Endothelial cell of umbilical vein (primary cell): ENCODE measurements at regions not wholly inside any gene's neighbourhood (a gene's known extent, or its start where the extent isn't known, plus 50 kb on each side); places are given as distances from the start of the nearest gene placed in this dataset.

ENCODE experiments used
- BruUV-seq: library from RNA; stranded (reverse); fragments of 400-500 nt; replicated peaks from 2 replicates; lab custom pipeline; 2021; lab: Mats Ljungman, UMichigan
- CTCF ChIA-PET: fragments of 300-600, 350-600 bp; sonication (Branson Sonifier 250); formaldehyde crosslinking; loops from one replicate; lab custom pipeline; 2021; ENCODE audit warnings: antibody characterized with exemption, inconsistent platforms; lab: Charles Lee
- POLR2A ChIA-PET: fragments of 300-600, 350-600 bp; sonication (Branson Sonifier 250); formaldehyde crosslinking; loops from one replicate; lab custom pipeline; 2021; ENCODE audit warnings: antibody characterized with exemption, inconsistent platforms; lab: Charles Lee
- DNase-seq: peaks from one replicate; pipeline ENCODE4 v3.0.0-alpha.2; 2011; ENCODE audit warnings: low read depth, low spot score
- FAIRE-seq: peaks from 2 replicates; lab custom pipeline; 2011; peaks lifted over from hg19 to GRCh38; lab: Jason Lieb, UNC
- H2AFZ ChIP-seq: 2 replicates; pipeline ENCODE4 v1.6.0; 2012; ENCODE audit warnings: low read depth, low read length, control low read depth, inconsistent platforms
- H3K27ac ChIP-seq: 2 replicates; pipeline ENCODE4 v1.5.1; 2011; ENCODE audit warnings: low read depth, mild to moderate bottlenecking, control low read depth, low read length, moderate library complexity; ENCODE audit not compliant: insufficient read depth
- H3K27me3 ChIP-seq, 2 experiments: 2 replicates each; pipeline versions ENCODE4 v1.6.0 to v1.6.1; 2011; ENCODE audit warnings: low read length in 2 of 2, mixed read lengths in 1 of 2; ENCODE audit not compliant: control insufficient read depth in 2 of 2, insufficient read depth in 2 of 2
- H3K36me3 ChIP-seq, 2 experiments: 2 replicates in 1 of 2; 3 replicates in 1 of 2; pipeline ENCODE4 v1.5.1; 2011; ENCODE audit warnings: low read length in 2 of 2, mild to moderate bottlenecking in 1 of 2, moderate library complexity in 1 of 2; ENCODE audit not compliant: control insufficient read depth in 2 of 2, insufficient read depth in 2 of 2; ENCODE audit errors: extremely low read depth in 1 of 2
- H3K4me1 ChIP-seq: 3 replicates; pipeline ENCODE4 v1.5.1; 2011; ENCODE audit warnings: mild to moderate bottlenecking, low read length; ENCODE audit not compliant: control insufficient read depth, insufficient read depth; ENCODE audit errors: extremely low read depth
- H3K4me2 ChIP-seq: 2 replicates; pipeline ENCODE4 v1.6.1; 2011; ENCODE audit warnings: low read length, control low read depth, mixed read lengths; ENCODE audit not compliant: insufficient read depth
- H3K4me3 ChIP-seq, 3 experiments: fragments of 200-600 bp in 1 of 3; sonication (generic), shearing (Covaris generic) in 1 of 3; replicated peaks in 1 of 3; 2 replicates each; pipeline ENCODE4 v1.5.1; 2011 to 2016; ENCODE audit warnings: control low read depth in 3 of 3, low read length in 3 of 3, mild to moderate bottlenecking in 2 of 3, inconsistent platforms in 1 of 3, low read depth in 1 of 3, moderate library complexity in 1 of 3; ENCODE audit not compliant: insufficient read depth in 1 of 3
- H3K79me2 ChIP-seq: 2 replicates; pipeline ENCODE4 v1.6.0; 2012; ENCODE audit warnings: low read length, inconsistent platforms; ENCODE audit not compliant: control insufficient read depth, insufficient read depth
- H3K9ac ChIP-seq: replicated peaks from 2 replicates; pipeline ENCODE3; 2011; ENCODE audit warnings: low read length, control low read depth; ENCODE audit not compliant: insufficient read depth; ENCODE audit errors: extremely low read depth
- H3K9me1 ChIP-seq: replicated peaks from 3 replicates; pipeline ENCODE4 v1.6.0; 2011; ENCODE audit warnings: mild to moderate bottlenecking, low read length; ENCODE audit not compliant: control insufficient read depth, insufficient read depth; ENCODE audit errors: extremely low read depth
- H3K9me3 ChIP-seq: replicated peaks from 2 replicates; pipeline ENCODE4 v1.5.1; 2012; ENCODE audit warnings: low read length, inconsistent platforms; ENCODE audit not compliant: control insufficient read depth, insufficient read depth
- H4K20me1 ChIP-seq: replicated peaks from 2 replicates; pipeline ENCODE3; 2011; ENCODE audit warnings: mild to moderate bottlenecking, low read length; ENCODE audit not compliant: control insufficient read depth, insufficient read depth; ENCODE audit errors: extremely low read depth
- CTCF ChIP-seq, 2 donors: IDR thresholded peaks; 1 replicate in 1 of 2; 2 replicates in 1 of 2; pipeline ENCODE4 v1.5.1; 2011; ENCODE audit warnings: low read length in 2 of 2, mild to moderate bottlenecking in 2 of 2, moderate library complexity in 2 of 2, control low read depth in 1 of 2, inconsistent platforms in 1 of 2, low read depth in 1 of 2; ENCODE audit not compliant: insufficient read depth in 1 of 2; ENCODE audit errors: extremely low read depth in 1 of 2
- EZH2 ChIP-seq: IDR thresholded peaks from 2 replicates; pipeline ENCODE4 v1.6.1; 2012; ENCODE audit warnings: borderline replicate concordance, low read depth, mild to moderate bottlenecking, moderate library complexity, low read length, inconsistent platforms; ENCODE audit not compliant: severe bottlenecking
- FOS ChIP-seq: IDR thresholded peaks from 2 replicates; pipeline ENCODE4 v1.6.1; 2011; ENCODE audit warnings: mild to moderate bottlenecking, low read length, moderate library complexity, borderline replicate concordance; ENCODE audit not compliant: insufficient read depth
- GATA2 ChIP-seq: IDR thresholded peaks from 2 replicates; pipeline ENCODE4 v1.7.0; 2011; ENCODE audit warnings: low read depth, mild to moderate bottlenecking, moderate library complexity, mixed read lengths, low read length; ENCODE audit not compliant: insufficient read length, insufficient read depth
- JUN ChIP-seq: IDR thresholded peaks from 2 replicates; pipeline ENCODE4 v1.6.1; 2011; ENCODE audit warnings: borderline replicate concordance, low read depth; ENCODE audit not compliant: insufficient read length, insufficient read depth
- MAX ChIP-seq: IDR thresholded peaks from 2 replicates; pipeline ENCODE4 v1.6.1; 2011; ENCODE audit not compliant: insufficient read depth, insufficient read length
- MYC ChIP-seq: IDR thresholded peaks from one replicate; pipeline ENCODE4 v1.6.1; 2011; ENCODE audit warnings: mild to moderate bottlenecking, low read depth, low read length
- POLR2A ChIP-seq: IDR thresholded peaks from 2 replicates; pipeline ENCODE4 v1.6.1; 2012; ENCODE audit warnings: low read depth, mild to moderate bottlenecking, control low read depth, low read length
- POLR2AphosphoS5 ChIP-seq: IDR thresholded peaks from 2 replicates; pipeline ENCODE4 v1.6.1; 2012; ENCODE audit warnings: low read depth, mild to moderate bottlenecking, control low read depth, low read length, moderate library complexity; ENCODE audit not compliant: insufficient read depth
- dilution Hi-C: fragments of 300-500 bp; cut with MboI; formaldehyde crosslinking; loops from one replicate; pipeline ENCODE4 v1.15.0; 2019; ENCODE audit warnings: low sequenced_read_pairs; ENCODE audit not compliant: extremely low pct_ligation_motif_present
- intact Hi-C: fragments of 100-400 bp; cut with micrococcal nuclease; formaldehyde crosslinking; loops from one replicate; pipeline ENCODE4 v1.10.0; 2022

- no peaks in the 10 kb centered on the region for H3K27me3 ChIP-seq
- FAIRE-seq, result no peak
- CTCF ChIA-PET, result no interaction called here
Measured at GRCh38 chr13:44229371-44230030, 144.1 kb upstream of the SERP2 start.

More at GRCh38 chr13:44229371-44230030, 144.1 kb upstream of the SERP2 start:
- Histone ChIP-seq H3K9me3 (no peaks in the 10 kb centered on the region), H3K36me3 (no peaks in the 10 kb centered on the region), H2AFZ (no peak overlapping the region), H3K4me3 (no peak overlapping the region), H3K27ac (no peak overlapping the region), H3K79me2 (no peaks in the 10 kb centered on the region), H3K9me1 (no peaks in the 10 kb centered on the region), H4K20me1 (no peaks in the 10 kb centered on the region), H3K9ac (no peak overlapping the region), H3K4me2 (no peak overlapping the region), H3K4me1 (peaks cover 16% of the 10 kb centered on the region)
- no TSS peak for BruUV-seq
- no peak for DNase-seq
- intact Hi-C loops, result no loop called here
- POLR2A ChIA-PET, result interaction anchor here (1.2 kb wide), 1 partner anchor 207 kb away, joined by 3 read pairs; no protein-coding TSS in a partner anchor
- dilution Hi-C loops, result no loop called here
- TF ChIP-seq POLR2A, result no peak
- no peak for TF ChIP-seq FOS
- no peak for TF ChIP-seq MYC
- TF ChIP-seq POLR2AphosphoS5, result no peak
- TF ChIP-seq JUN, result no peak
- TF ChIP-seq GATA2, result no peak
- no peak for TF ChIP-seq CTCF (IDR thresholded peaks at IDR 0.05; ENCODE audit: extremely low read depth in 1 of 2, insufficient read depth in 1 of 2, low read depth in 1 of 2, low read length in 2 of 2)
- TF ChIP-seq MAX, result no peak
- no peak for TF ChIP-seq EZH2
